K562 (cell line): ENCODE measurements at regions not wholly inside any gene's neighbourhood (a gene's known extent, or its start where the extent isn't known, plus 50 kb on each side); places are given as distances from the start of the nearest gene placed in this dataset.

Experiments
- ATAC-seq: fragments of 200-7000 bp; cut with Tn5 transposase; 3 replicates; pipeline ENCODE4 v1.9.1; 2020; ENCODE audit warnings: moderate library complexity
- BruUV-seq: library from RNA; stranded (reverse); fragments of 400-500 nt; replicated peaks from 2 replicates; lab custom pipeline; 2021; lab: Mats Ljungman, UMichigan
- CTCF ChIA-PET: fragments of 300-600 bp; formaldehyde crosslinking; extraction: SDS; loops from one replicate; lab custom pipeline; 2021; ENCODE audit warnings: low intra/inter-chr PET ratio; lab: Yijun Ruan, JAX
- POLR2A ChIA-PET: fragments of 300-600, 350-650 bp; sonication (Branson Sonifier 250); formaldehyde crosslinking; extraction: SDS; loops from one replicate; lab custom pipeline; 2021; ENCODE audit warnings: antibody characterized with exemption, inconsistent platforms; lab: Yijun Ruan, JAX
- DNase-seq, 4 experiments: peaks; one replicate each; pipeline versions ENCODE4 v3.0.0 to v3.0.0-alpha.2; 2011 to 2018; ENCODE audit warnings: low spot score in 3 of 4, mixed read lengths in 3 of 4; ENCODE audit errors: extremely low read depth in 1 of 4
- FAIRE-seq: peaks from 2 replicates; lab custom pipeline; 2011; peaks lifted over from hg19 to GRCh38; lab: Jason Lieb, UNC
- H2AFZ ChIP-seq: 2 replicates; pipeline ENCODE4 v1.6.0; 2011; ENCODE audit warnings: low read depth, low read length, control low read depth, inconsistent platforms
- H3K27ac ChIP-seq: fragments of 200-600 bp; 3 replicates; pipeline ENCODE4 v1.8.0; 2011; ENCODE audit warnings: low read depth, mild to moderate bottlenecking, control low read depth, inconsistent platforms, low read length, moderate library complexity, mixed read lengths; ENCODE audit errors: extremely low read depth
- H3K27me3 ChIP-seq, 2 experiments: fragments of 300-600 bp in 1 of 2; 2 replicates in 1 of 2; 3 replicates in 1 of 2; pipeline versions ENCODE4 v1.6.0 to v1.8.0; 2011; ENCODE audit warnings: inconsistent platforms in 2 of 2, low read length in 2 of 2, mild to moderate bottlenecking in 1 of 2, mixed read lengths in 1 of 2, moderate library complexity in 1 of 2; ENCODE audit not compliant: control insufficient read depth in 2 of 2, insufficient read depth in 2 of 2
- H3K36me3 ChIP-seq: fragments of 300-600 bp; 3 replicates; pipeline ENCODE4 v1.8.0; 2011; ENCODE audit warnings: mild to moderate bottlenecking, low read length, inconsistent platforms; ENCODE audit not compliant: control insufficient read depth, insufficient read depth
- H3K4me1 ChIP-seq, 2 experiments: fragments of 200-600 bp in 1 of 2; replicated peaks in 1 of 2; 2 replicates in 1 of 2; 3 replicates in 1 of 2; pipeline versions ENCODE4 v1.5.1 to v1.8.0; 2011; ENCODE audit warnings: inconsistent platforms in 2 of 2, low read length in 2 of 2, mild to moderate bottlenecking in 1 of 2, mixed read lengths in 1 of 2, moderate library complexity in 1 of 2; ENCODE audit not compliant: control insufficient read depth in 2 of 2, insufficient read depth in 2 of 2
- H3K4me2 ChIP-seq: 2 replicates; pipeline ENCODE4 v1.6.1; 2011; ENCODE audit warnings: low read length, control low read depth, inconsistent platforms, mixed read lengths; ENCODE audit not compliant: insufficient read depth
- H3K4me3 ChIP-seq: fragments of 200-600 bp; sonication (generic), shearing (Covaris generic); 2 replicates; pipeline ENCODE4 v1.5.1; 2016; ENCODE audit warnings: control low read depth, inconsistent platforms
- H3K79me2 ChIP-seq: fragments of 200-600 bp; 3 replicates; pipeline ENCODE4 v1.8.0; 2011; ENCODE audit warnings: low read length, inconsistent platforms; ENCODE audit not compliant: control insufficient read depth, insufficient read depth
- H3K9ac ChIP-seq, 2 experiments: 2 replicates each; pipeline versions ENCODE4 v1.6.0 to v1.6.1; 2011; ENCODE audit warnings: low read depth in 2 of 2, low read length in 2 of 2, control low read depth in 1 of 2, inconsistent platforms in 1 of 2, mild to moderate bottlenecking in 1 of 2, mixed read lengths in 1 of 2; ENCODE audit not compliant: insufficient read depth in 1 of 2
- H3K9me1 ChIP-seq: one replicate; pipeline ENCODE4 v1.6.0; 2011; ENCODE audit warnings: inconsistent platforms, mild to moderate bottlenecking, low read length, moderate library complexity; ENCODE audit not compliant: control insufficient read depth, insufficient read depth
- H3K9me3 ChIP-seq: replicated peaks from 2 replicates; pipeline ENCODE4 v1.5.1; 2011; ENCODE audit warnings: low read depth, low read length, inconsistent platforms; ENCODE audit not compliant: control insufficient read depth, insufficient read depth
- H4K20me1 ChIP-seq: replicated peaks from 2 replicates; pipeline ENCODE4 v1.6.1; 2011; ENCODE audit warnings: low read length, inconsistent platforms, mixed read lengths; ENCODE audit not compliant: control insufficient read depth, insufficient read depth
- AFF1 ChIP-seq, 2 experiments: fragments of 450-650 bp; IDR thresholded peaks; 2 replicates each; pipeline ENCODE4 v1.6.1; 2018; ENCODE audit warnings: mild to moderate bottlenecking in 2 of 2, low read depth in 1 of 2; ENCODE audit not compliant: partially characterized antibody in 2 of 2
- HDAC8 ChIP-seq: fragments of 450-650 bp; IDR thresholded peaks from 2 replicates; pipeline ENCODE4 v1.6.1; 2016; ENCODE audit warnings: mild to moderate bottlenecking, missing genetic modification characterization, moderate library complexity, missing compliant biosample characterization
- POLR3G ChIP-seq: IDR thresholded peaks from 2 replicates; pipeline ENCODE4 v1.6.1; 2011; ENCODE audit not compliant: insufficient read length, insufficient replicate concordance; ENCODE audit errors: extremely low read depth
- TRIM24 ChIP-seq, 2 experiments: fragments of 450-650 bp; IDR thresholded peaks; 2 replicates each; pipeline ENCODE4 v1.6.1; 2016
- U2AF1 ChIP-seq: fragments of 200-400 bp; formaldehyde crosslinking; optimal IDR thresholded peaks from 2 replicates; pipeline ENCODE3; 2017; ENCODE audit warnings: mild to moderate bottlenecking, low read depth, low read length, moderate library complexity
- ZKSCAN8 ChIP-seq: fragments of 200-800 bp; sonication (Bioruptor generic); IDR thresholded peaks from 2 replicates; pipeline ENCODE4 v1.6.1; 2016; ENCODE audit warnings: missing genetic modification characterization, missing compliant biosample characterization
- WGBS: fragments of 100-300 bp; shearing (Covaris generic); methylation state at CpG from one replicate; pipeline ENCODE4 v1.1.6; 2016; ENCODE audit warnings: low coverage, mixed read lengths; ENCODE audit not compliant: insufficient coverage; ENCODE audit errors: missing lambda C conversion rate; 5-methylcytosine and 5-hydroxymethylcytosine counted together
- in situ Hi-C: fragments of 300-500 bp; cut with MboI; formaldehyde crosslinking; loops from 4 replicates; pipeline ENCODE4 v1.15.0; 2018; ENCODE audit warnings: inconsistent platforms, mixed read lengths
- intact Hi-C: fragments of 100-400 bp; cut with micrococcal nuclease; formaldehyde crosslinking; loops from 2 replicates; pipeline ENCODE4 v1.14.2; 2022
- TF ChIP-seq, protein P1 (sequence below): fragments of 250-450 bp; sonication (Bioruptor Pico); IDR thresholded peaks from 2 replicates; pipeline ENCODE4 v1.8.0; 2021; ENCODE audit warnings: moderate library complexity, mild to moderate bottlenecking, inconsistent platforms
- TF ChIP-seq, protein P2 (sequence below), 2 experiments: IDR thresholded peaks; 2 replicates each; pipeline ENCODE4 v1.6.1; 2012; ENCODE audit warnings: improper control_type of control experiment in 2 of 2, low read depth in 2 of 2, low read length in 2 of 2, borderline replicate concordance in 1 of 2

GRCh38 chr3:197423376-197423775 lies 125.0 kb upstream of the DLG1 start:
- TF ChIP-seq POLR3G, result no peak
- no peak for TF ChIP-seq TRIM24 (IDR thresholded peaks at IDR 0.05)
- TF ChIP-seq ZKSCAN8 (CRISPR knock-in tag), result no peak
- TF ChIP-seq, protein P1, sequence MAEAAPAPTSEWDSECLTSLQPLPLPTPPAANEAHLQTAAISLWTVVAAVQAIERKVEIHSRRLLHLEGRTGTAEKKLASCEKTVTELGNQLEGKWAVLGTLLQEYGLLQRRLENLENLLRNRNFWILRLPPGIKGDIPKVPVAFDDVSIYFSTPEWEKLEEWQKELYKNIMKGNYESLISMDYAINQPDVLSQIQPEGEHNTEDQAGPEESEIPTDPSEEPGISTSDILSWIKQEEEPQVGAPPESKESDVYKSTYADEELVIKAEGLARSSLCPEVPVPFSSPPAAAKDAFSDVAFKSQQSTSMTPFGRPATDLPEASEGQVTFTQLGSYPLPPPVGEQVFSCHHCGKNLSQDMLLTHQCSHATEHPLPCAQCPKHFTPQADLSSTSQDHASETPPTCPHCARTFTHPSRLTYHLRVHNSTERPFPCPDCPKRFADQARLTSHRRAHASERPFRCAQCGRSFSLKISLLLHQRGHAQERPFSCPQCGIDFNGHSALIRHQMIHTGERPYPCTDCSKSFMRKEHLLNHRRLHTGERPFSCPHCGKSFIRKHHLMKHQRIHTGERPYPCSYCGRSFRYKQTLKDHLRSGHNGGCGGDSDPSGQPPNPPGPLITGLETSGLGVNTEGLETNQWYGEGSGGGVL (CRISPR knock-in tag), result no peak
- TF ChIP-seq HDAC8 (tag), result no peak
- TF ChIP-seq, protein P2, sequence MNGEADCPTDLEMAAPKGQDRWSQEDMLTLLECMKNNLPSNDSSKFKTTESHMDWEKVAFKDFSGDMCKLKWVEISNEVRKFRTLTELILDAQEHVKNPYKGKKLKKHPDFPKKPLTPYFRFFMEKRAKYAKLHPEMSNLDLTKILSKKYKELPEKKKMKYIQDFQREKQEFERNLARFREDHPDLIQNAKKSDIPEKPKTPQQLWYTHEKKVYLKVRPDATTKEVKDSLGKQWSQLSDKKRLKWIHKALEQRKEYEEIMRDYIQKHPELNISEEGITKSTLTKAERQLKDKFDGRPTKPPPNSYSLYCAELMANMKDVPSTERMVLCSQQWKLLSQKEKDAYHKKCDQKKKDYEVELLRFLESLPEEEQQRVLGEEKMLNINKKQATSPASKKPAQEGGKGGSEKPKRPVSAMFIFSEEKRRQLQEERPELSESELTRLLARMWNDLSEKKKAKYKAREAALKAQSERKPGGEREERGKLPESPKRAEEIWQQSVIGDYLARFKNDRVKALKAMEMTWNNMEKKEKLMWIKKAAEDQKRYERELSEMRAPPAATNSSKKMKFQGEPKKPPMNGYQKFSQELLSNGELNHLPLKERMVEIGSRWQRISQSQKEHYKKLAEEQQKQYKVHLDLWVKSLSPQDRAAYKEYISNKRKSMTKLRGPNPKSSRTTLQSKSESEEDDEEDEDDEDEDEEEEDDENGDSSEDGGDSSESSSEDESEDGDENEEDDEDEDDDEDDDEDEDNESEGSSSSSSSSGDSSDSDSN (IDR thresholded peaks at IDR 0.05; ENCODE audit: borderline replicate concordance in 1 of 2, low read depth in 2 of 2, low read length in 2 of 2), result no peak
- TF ChIP-seq U2AF1, result no peak
- TF ChIP-seq AFF1 (IDR thresholded peaks at IDR 0.05; ENCODE audit: low read depth in 1 of 2, partially characterized antibody in 2 of 2), result no peak
- Histone ChIP-seq H4K20me1 (no peaks in the 10 kb centered on the region), H3K9ac (no peak overlapping the region), H3K4me3 (no peak overlapping the region), H3K9me3 (no peaks in the 10 kb centered on the region), H3K79me2 (no peaks in the 10 kb centered on the region), H2AFZ (no peak overlapping the region), H3K27me3 (peaks cover 35 to 77% of the 10 kb centered on the region in 2 experiments), H3K36me3 (no peaks in the 10 kb centered on the region), H3K4me1 (peaks cover 4 to 15% of the 10 kb centered on the region in 2 experiments; a peak in 4 of 5 replicates), H3K9me1 (no peaks in the 10 kb centered on the region), H3K4me2 (no peak overlapping the region), H3K27ac (no peak overlapping the region)
- BruUV-seq, result no TSS peak
- no peak for FAIRE-seq
- WGBS, result 6% methylated on average over 9 of the region's 11 CpGs
- no peak for DNase-seq
- CTCF ChIA-PET, result no interaction called here
- in situ Hi-C loops (no loop called here), intact Hi-C loops (no loop called here)
- POLR2A ChIA-PET, result interaction anchor here (0.6 to 0.9 kb wide), 2 partner anchors 22 to 452 kb away, joined by 3 read pairs; no protein-coding TSS in a partner anchor
- ATAC-seq, result no peak
